ENCODE measurements at regions not wholly inside any gene's neighbourhood (a gene's known extent, or its start where the extent isn't known, plus 50 kb on each side); places are given as distances from the start of the nearest gene placed in this dataset.
"Not testable (repeated sequence)": the region's sequence is repeated elsewhere in the genome, so short reads cannot be mapped to it uniquely, and the experiment has no call there.

DNA sequence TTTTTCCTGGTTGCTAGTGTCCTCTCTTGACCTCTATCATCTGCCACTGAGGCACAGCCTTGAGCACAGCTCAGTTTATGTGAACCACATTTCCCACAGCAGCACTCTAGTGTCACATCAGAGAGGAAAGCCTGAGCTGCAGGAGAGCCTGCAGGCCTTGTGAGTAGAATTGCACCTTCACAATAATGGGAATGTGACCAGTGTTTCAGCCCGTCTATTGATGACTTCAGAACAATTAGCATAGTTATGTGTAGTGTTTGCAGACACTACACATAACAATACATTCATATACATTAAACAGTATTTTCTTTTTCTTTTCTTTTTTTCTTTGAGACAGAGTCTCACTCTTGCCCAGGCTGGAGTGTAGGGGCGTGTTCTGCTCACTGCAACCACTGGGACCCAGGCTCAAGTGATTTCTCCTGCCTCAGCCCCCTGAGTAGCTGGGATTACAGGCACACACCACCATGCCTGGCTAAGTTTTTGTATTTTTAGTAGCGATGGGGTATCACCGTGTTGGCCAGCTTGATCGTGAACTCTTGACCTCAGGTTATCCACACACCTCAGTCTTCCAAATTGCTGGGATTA is 108.0 kb upstream of the LRRC3B start:
- H3K27ac ChIP-seq (ENCODE audit: insufficient read depth, low read depth, low read length); H3K4me2 ChIP-seq (ENCODE audit: insufficient read depth, low read length); DNase-seq (ENCODE audit: low read depth, low spot score); CTCF ChIA-PET; H3K9me3 ChIP-seq (replicated peaks; ENCODE audit: control insufficient read depth, insufficient read depth, low read length); H3K4me3 ChIP-seq (replicated peaks in 1 of 3; ENCODE audit: insufficient read depth in 1 of 3, low read depth in 1 of 3, low read length in 3 of 3); dilution Hi-C loops (cut with MboI; ENCODE audit: extremely low pct_ligation_motif_present, low sequenced_read_pairs); H3K9me1 ChIP-seq (replicated peaks; ENCODE audit: control insufficient read depth, extremely low read depth, insufficient read depth, low read length); H3K9ac ChIP-seq (replicated peaks; ENCODE audit: extremely low read depth, insufficient read depth, low read length); H2AFZ ChIP-seq (ENCODE audit: low read depth, low read length); H4K20me1 ChIP-seq (replicated peaks; ENCODE audit: control insufficient read depth, extremely low read depth, insufficient read depth, low read length); FAIRE-seq; H3K79me2 ChIP-seq (ENCODE audit: control insufficient read depth, insufficient read depth, low read length); H3K36me3 ChIP-seq (ENCODE audit: control insufficient read depth in 2 of 2, extremely low read depth in 1 of 2, insufficient read depth in 2 of 2, low read length in 2 of 2); BruUV-seq (replicated peaks); H3K27me3 ChIP-seq (ENCODE audit: control insufficient read depth in 2 of 2, insufficient read depth in 2 of 2, low read length in 2 of 2); intact Hi-C loops (cut with micrococcal nuclease); POLR2A ChIA-PET; H3K4me1 ChIP-seq (ENCODE audit: control insufficient read depth, extremely low read depth, insufficient read depth, low read length): not testable (repeated sequence)

DNA sequence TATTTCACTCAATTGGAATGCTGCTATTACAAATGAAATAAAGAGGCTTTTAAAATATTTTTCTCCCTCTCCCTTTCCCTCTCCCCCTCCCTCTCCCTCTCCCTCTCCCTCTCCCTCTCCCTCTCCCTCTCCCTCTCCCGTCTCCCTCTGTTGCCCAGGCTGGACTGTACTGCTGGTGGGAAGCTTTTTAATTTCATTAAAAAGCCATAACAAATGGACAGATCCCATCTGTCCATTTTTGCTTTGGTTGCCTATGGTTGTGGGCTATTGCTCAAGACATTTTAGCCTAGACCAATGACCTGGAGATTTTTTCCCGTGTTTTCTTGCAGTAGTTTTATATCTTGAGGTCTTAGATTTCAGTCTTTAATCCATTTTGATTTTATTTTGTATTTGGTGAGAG is 107.2 kb upstream of the LRRC3B start:
- dilution Hi-C loops (cut with MboI; ENCODE audit: extremely low pct_ligation_motif_present, low sequenced_read_pairs), result no loop called here
- Histone ChIP-seq H3K4me1 (ENCODE audit: control insufficient read depth, extremely low read depth, insufficient read depth, low read length) (no peaks in the 10 kb centered on the region), H3K4me3 (replicated peaks in 1 of 3; ENCODE audit: insufficient read depth in 1 of 3, low read depth in 1 of 3, low read length in 3 of 3) (no peak overlapping the region), H2AFZ (ENCODE audit: low read depth, low read length) (no peak overlapping the region), H3K79me2 (ENCODE audit: control insufficient read depth, insufficient read depth, low read length) (no peaks in the 10 kb centered on the region), H3K27me3 (ENCODE audit: control insufficient read depth in 2 of 2, insufficient read depth in 2 of 2, low read length in 2 of 2) (no peaks in the 10 kb centered on the region), H3K36me3 (ENCODE audit: control insufficient read depth in 2 of 2, extremely low read depth in 1 of 2, insufficient read depth in 2 of 2, low read length in 2 of 2) (no peaks in the 10 kb centered on the region), H3K9ac (replicated peaks; ENCODE audit: extremely low read depth, insufficient read depth, low read length) (no peak overlapping the region), H3K9me3 (replicated peaks; ENCODE audit: control insufficient read depth, insufficient read depth, low read length) (no peaks in the 10 kb centered on the region), H3K9me1 (replicated peaks; ENCODE audit: control insufficient read depth, extremely low read depth, insufficient read depth, low read length) (no peaks in the 10 kb centered on the region), H3K27ac (ENCODE audit: insufficient read depth, low read depth, low read length) (no peak overlapping the region), H4K20me1 (replicated peaks; ENCODE audit: control insufficient read depth, extremely low read depth, insufficient read depth, low read length) (no peaks in the 10 kb centered on the region), H3K4me2 (ENCODE audit: insufficient read depth, low read length) (no peak overlapping the region)
- ChIA-PET CTCF (no interaction called here), POLR2A (no interaction called here)
- FAIRE-seq (no peak), DNase-seq (ENCODE audit: low read depth, low spot score) (no peak)
- intact Hi-C loops (cut with micrococcal nuclease), result no loop called here
- TF ChIP-seq, protein P1, sequence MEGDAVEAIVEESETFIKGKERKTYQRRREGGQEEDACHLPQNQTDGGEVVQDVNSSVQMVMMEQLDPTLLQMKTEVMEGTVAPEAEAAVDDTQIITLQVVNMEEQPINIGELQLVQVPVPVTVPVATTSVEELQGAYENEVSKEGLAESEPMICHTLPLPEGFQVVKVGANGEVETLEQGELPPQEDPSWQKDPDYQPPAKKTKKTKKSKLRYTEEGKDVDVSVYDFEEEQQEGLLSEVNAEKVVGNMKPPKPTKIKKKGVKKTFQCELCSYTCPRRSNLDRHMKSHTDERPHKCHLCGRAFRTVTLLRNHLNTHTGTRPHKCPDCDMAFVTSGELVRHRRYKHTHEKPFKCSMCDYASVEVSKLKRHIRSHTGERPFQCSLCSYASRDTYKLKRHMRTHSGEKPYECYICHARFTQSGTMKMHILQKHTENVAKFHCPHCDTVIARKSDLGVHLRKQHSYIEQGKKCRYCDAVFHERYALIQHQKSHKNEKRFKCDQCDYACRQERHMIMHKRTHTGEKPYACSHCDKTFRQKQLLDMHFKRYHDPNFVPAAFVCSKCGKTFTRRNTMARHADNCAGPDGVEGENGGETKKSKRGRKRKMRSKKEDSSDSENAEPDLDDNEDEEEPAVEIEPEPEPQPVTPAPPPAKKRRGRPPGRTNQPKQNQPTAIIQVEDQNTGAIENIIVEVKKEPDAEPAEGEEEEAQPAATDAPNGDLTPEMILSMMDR (IDR thresholded peaks at IDR 0.05; ENCODE audit: extremely low read depth in 1 of 2, insufficient read depth in 1 of 2, low read depth in 1 of 2, low read length in 2 of 2), result no peak
- TF ChIP-seq EZH2 (IDR thresholded peaks at IDR 0.05; ENCODE audit: borderline replicate concordance, low read depth, low read length, severe bottlenecking) (no peak), GATA2 (IDR thresholded peaks at IDR 0.05; ENCODE audit: insufficient read depth, insufficient read length, low read depth, low read length) (no peak), POLR2A (IDR thresholded peaks at IDR 0.05; ENCODE audit: low read depth, low read length) (no peak), FOS (IDR thresholded peaks at IDR 0.05; ENCODE audit: borderline replicate concordance, insufficient read depth, low read length) (no peak), JUN (IDR thresholded peaks at IDR 0.05; ENCODE audit: borderline replicate concordance, insufficient read depth, insufficient read length, low read depth) (no peak), POLR2AphosphoS5 (IDR thresholded peaks at IDR 0.05; ENCODE audit: insufficient read depth, low read depth, low read length) (no peak), MYC (IDR thresholded peaks at IDR 0.05; ENCODE audit: low read depth, low read length) (no peak)
- TF ChIP-seq, protein P2, sequence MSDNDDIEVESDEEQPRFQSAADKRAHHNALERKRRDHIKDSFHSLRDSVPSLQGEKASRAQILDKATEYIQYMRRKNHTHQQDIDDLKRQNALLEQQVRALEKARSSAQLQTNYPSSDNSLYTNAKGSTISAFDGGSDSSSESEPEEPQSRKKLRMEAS (IDR thresholded peaks at IDR 0.05; ENCODE audit: insufficient read depth, insufficient read length), result no peak
- no TSS peak for BruUV-seq (replicated peaks)

Data from endothelial cell of umbilical vein (primary cell).